HG03565 (cell line): ENCODE measurements at regions not wholly inside any gene's neighbourhood (a gene's known extent, or its start where the extent isn't known, plus 50 kb on each side); places are given as distances from the start of the nearest gene placed in this dataset.
"Not testable (repeated sequence)": the region's sequence is repeated elsewhere in the genome, so short reads cannot be mapped to it uniquely, and the experiment has no call there.

Source experiments
- ATAC-seq: cut with Tn5 transposase; IDR thresholded peaks from one replicate; pipeline ENCODE4 v1.9.1; 2021; ENCODE audit warnings: mild to moderate bottlenecking, moderate library complexity; ENCODE audit not compliant: unreplicated experiment

DNA sequence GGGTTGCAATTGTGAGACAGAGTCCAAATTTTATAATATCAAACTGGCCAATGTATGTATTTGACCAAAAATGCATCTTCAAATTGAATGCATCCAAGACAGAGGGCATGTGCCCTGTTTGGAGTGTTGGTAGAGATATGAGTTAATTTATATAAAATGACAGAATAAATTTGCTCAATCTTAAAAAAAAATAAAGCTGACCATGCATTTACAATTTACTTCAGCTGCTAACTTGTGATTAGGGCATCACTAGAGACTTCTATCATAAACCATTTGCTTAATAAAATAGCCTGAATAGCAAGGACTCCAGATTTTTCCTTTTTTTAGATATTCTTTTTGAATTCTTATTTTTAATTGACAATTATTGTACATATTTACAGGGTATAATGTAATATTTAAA, 1345.8 kb downstream of the CDH11 start:
- ATAC-seq: no peak

DNA sequence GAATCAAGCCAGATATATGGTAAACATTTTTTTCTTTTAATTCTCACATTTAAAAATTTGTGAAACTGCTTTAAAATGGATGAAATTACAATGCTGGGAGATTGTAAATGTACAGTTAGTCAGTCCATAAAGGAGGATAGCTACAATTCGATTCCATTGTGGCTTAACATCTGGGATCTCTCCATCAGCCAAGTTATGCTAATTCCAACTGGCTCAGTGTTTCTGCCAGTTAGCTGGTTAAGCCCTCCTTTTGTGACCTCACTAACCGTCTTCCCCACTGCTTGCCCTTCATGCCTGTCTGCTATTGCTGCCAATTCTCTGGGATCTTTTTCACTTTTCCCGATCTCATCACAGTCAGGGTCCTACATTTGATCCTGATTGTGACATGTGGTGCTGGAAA, 1347.6 kb downstream of the CDH11 start:
- ATAC-seq: no peak

DNA sequence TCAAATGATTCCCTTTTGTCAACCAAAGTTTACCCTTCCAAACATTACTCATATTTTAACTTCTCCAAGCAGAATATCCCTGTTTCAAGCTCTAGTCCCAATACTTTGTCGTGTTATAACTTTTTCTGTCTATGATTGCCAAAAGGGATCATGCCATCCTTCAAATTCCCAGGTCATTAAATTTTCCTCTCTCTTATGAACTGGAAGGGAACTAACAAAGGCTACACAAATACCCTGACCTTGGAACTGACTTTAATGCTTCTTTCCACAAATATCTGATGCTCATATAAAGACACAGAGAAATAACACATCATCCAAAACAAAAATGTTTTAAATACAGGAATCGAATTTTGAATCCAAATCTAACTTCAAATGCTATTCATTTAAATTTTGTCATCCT, 1352.7 kb downstream of the CDH11 start:
- no peak for ATAC-seq

DNA sequence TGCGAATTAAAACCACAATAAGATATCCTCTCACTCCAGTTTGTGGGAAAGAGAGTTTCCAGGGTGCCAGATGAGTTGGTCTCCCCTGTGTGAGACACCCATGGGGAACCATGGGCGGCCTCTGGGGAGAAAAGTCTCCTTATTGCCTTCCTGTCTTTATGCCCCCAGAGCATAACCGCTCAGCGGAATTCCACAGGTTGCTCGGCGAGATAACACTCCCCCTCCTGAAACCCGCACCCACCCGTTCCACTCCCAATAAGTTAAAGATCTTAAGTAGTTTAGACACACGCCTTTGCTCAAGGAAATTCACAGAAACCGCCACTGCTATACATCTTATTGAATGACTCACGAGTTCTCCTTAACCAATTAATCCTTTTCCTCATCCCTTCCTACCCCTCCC, 1361.6 kb downstream of the CDH11 start:
- ATAC-seq: not testable (repeated sequence)

DNA sequence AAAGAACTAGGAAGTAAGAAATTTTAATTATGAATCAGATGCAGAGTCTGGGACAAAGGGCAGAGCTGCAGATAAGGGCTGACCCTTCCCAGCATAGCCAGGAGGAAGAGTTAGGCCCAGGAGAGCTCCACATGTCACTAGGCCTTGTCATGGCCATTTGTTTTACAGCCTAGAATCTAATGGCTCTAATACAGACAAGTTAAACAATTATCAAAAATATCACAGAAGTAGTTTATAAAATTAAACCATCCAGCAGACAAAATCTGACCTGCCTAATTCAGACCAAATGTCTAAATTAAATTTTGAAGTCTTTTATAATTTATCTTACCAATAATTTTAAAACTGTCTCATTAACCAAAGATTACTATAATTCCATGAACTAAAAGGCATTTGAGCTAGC, 1369.5 kb downstream of the CDH11 start:
- no peak for ATAC-seq

DNA sequence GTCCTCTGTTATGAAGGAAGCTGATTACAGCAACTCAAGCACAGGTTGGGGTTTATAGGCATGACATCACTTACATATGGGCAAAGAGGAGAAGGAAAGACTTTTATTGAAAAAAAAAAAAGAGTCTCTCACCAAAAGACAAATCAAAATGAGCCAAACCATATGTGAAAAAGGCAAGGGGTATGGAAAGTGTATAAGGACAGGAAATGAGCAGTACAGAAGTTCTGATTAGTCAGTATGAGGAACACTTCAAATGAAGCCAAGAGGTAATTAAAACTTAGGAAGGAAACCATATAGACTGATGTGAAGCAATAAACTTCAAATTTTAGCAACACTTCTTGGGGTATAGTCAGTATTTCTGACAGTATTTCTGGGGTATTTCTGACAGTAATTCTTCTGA, 1372.6 kb downstream of the CDH11 start:
- no peak for ATAC-seq

DNA sequence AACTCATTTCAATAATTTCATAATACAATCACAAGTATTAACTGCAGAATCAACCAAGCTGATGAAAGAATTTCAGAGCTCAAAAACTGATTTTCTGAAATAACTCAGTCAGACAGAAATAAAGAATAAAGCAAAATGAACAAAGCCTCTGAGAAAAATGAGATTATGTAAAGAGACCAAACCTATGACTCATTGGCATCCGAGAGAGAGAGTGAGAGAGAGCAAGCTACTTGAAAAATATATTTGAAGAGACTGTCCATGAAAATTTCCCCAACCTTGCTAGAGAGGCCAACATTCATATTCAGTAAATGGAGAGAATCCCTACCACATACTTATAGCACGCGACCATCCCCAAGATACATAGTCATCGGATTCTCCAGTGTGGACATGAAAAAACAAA, 1376.4 kb downstream of the CDH11 start:
- no peak for ATAC-seq

DNA sequence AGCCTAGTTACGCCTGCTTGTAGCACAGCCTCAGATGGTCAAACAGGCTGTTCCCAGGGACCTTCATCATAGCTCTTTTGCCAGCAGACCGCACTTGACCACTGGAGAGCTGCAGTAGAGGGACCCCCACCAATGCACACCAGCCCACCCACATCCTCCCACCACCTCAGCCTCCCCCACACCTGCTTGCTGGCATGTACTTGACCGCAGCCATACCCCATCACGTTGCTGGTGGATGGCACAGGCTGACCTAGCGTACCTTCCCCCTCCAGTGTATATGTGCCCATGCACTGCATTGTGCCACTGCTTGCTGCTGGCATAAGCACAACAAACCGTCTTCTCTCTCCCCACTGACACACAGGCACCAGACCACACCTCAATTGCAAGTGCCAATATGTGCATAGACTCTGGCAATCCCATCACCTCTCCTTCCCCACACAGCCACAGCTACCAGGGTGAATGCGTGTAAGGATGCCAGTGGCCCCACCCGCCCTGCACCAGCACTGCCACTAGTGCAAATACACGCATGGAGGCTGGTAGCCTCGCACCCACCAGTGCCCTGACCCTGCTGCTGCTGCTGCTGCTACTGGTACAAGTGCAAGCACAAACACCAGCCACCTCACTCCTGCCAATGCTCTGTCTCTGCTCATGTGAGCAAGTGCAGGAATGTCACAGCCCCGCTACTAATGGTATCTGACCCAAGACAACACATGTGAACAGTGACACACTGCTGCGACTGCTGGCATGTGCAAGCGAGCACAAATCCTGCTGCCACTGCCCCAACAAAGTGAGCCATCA, 1377.6 kb downstream of the CDH11 start:
- ATAC-seq: no peak

DNA sequence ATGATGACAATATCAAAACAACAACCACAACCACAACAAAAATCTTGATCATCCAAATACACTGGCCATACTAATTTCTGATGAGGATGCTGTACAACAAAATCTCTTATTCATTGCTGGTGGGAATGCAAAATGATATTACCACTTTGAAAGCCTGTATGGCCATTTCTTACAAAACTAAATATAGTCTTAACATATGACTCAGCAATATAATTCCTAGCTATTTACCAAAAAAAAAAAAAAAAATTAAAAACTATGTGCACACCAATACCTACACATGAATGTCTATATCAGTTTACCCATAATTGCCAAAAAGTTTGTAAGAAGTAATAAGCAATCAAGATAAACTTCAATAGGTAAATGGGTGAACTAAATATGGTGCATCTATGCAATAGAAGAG, 1379.7 kb downstream of the CDH11 start:
- no peak for ATAC-seq

DNA sequence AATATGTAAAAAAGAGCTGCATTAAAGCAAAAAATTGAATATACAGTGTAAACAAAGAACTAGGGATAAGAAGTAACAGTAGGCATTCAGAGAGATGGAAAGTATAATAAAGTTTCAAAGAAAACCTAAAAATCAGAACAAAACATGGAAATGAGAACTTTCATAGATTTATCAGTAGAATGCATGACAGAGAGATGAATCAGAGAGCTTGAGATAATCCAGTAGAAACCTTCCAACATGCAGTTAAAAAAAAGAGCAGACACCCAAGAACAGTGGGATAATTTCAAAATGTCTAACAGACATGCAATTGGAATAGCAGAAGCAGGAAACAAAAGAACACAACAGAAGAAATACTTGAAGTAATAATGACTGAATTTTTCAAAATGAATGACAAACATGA, 1384.2 kb downstream of the CDH11 start:
- no peak for ATAC-seq

DNA sequence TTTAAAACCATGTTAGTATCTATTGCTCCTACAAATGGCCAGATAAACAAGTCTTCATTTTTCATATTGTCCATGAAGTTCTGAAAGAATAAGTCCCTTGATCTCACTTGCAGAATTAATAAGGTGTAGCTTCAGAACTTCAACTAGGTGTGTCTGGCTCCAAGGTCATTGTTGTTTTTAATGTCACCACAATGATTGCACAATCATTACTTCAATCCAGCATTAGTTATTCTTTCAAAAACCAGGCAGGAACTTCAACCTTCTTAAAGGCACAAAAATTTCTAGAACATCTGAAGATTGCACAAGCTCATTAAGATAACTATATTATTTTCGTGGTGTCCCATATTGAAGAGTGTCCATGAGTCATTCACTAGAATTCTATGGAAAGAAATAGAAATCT, 1386.4 kb downstream of the CDH11 start:
- no peak for ATAC-seq

DNA sequence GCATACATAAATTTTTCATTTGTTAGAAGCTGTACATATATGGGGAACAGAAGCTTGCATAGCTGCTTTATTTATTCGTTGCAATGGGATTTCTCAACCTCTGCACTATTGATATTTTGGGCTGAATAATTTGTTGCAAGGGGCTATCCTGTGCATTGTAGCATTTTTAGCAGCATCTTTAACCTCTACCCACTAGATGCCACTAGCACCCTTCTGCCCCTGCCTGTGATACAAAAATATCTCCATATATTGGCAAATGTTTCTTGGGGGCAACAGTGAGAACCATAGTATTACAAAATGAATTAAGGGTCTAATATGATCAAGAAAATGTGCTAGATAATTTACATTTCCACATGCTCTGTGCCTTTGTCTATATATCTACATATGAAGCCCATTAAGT, 1401.0 kb downstream of the CDH11 start:
- no peak for ATAC-seq

DNA sequence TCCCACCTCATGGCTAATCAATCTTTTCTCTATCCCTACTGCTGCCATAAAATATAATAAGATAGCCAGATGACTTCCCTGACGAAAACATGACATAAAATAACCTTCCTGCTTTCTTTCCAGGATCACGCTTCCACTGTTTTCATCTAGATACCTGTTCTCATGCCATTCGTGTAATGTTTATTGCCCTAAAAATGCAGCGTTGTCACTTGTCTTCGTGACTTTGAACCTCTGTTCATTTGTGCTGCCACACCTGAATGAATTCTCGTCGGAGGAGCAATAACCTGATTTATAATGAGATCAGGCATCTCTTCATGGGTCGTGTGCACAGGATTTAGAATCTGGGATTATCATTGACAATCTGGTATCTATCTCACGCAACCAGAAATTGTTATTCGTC, 1401.9 kb downstream of the CDH11 start:
- no peak for ATAC-seq

DNA sequence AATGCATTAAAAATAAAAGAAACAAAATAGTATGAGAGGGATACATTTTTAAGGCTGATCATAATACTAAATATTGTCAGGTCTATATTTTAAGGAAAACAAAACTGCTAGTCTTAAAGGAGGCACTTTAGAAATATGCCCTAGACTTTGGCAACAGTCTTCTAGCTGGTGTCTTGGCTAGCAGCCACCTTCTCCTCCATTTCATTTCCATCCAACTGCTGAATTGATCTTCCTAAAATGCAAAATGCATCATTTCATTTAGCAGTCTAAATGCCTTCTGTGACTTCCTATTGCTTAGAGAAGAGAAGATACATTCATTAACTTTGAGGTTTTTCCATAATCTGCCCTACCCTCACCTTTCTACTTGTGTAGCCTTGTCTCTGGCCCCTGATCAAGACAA, 1404.1 kb downstream of the CDH11 start:
- ATAC-seq: no peak

DNA sequence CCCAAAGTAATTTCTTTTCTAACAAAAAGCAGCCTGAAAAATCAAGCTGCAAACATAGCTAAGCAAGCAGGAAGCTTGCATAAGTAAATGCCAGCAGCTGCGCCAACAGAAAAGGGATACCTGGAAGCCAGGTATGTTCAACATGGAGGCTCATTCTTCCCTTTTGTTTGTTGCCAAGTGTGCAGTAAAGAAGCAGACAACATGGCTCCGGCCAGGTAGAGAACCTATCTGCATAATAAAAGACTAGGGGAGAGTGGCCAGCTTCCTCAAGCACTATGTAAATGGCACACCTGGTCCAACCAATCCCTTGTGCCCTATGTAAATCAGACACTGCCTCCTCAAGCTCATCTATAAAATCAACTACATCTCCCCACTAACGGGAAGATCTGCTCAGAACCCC, 1407.0 kb downstream of the CDH11 start:
- ATAC-seq: no peak

DNA sequence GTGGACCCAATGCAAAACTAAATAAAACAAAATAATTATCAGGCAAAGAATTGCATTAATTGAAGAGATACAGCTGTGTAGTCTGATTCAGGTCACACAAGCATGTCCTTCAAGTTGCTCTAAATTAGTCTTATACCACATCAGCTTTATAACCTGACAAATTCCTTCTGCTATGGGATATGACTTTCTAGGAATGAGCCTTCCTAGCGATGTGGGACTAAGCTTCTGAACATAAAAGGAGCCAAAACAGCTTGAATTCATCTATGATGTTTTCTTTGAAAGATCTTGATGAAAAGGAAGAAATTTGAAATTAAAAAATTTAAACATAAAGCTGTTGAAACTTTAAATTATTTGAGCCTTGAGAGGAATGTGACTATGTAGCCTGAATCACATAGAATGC, 1409.1 kb downstream of the CDH11 start:
- ATAC-seq: no peak

DNA sequence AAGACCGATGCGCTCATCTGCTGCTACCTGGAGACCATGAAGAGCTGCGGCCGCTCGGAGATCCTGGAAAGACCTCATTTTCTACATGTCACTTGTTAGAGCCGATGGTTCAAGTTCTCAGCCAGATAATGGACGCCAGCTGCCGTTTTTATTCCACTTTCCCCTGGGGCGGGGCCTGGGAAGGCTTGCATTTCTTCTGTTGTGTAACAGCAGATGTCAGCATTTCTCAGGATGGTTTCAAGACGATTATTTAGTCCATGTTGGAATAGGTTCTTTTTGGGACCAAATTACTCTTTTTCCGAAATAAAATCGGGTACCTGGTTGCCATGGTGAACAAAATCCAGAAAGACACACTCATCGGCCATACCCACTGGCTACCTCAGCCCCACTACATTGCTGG, 1418.3 kb downstream of the CDH11 start:
- ATAC-seq: no peak

DNA sequence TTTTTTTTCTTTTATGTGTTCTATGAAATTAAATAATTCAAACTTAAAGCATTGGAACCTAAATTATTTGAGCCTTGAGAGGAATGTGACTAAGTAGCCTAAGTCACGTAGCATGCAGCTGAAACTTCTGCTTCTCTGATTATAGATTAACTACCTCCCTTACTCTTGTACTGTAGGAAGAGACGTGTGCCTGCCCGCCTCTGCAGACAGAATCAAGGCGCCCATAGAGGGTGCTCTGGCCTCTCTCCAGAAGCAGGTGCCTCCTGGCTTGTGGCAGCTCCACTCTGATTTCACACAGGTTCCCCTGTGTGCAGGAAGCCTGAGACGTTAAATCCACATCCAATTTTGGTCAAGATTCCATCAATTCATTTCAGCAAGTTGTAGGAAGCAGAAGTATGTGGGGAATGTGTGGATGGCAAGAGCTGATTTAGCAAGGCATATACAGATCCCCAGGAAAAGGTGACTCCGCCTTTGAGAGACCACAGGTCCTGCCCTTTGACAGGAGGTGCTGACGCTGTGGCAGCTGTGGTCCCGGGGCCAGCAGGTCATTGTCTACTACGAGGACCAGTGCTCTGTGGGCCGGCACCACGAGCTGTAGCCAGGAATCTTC, 1418.8 kb downstream of the CDH11 start:
- no peak for ATAC-seq

DNA sequence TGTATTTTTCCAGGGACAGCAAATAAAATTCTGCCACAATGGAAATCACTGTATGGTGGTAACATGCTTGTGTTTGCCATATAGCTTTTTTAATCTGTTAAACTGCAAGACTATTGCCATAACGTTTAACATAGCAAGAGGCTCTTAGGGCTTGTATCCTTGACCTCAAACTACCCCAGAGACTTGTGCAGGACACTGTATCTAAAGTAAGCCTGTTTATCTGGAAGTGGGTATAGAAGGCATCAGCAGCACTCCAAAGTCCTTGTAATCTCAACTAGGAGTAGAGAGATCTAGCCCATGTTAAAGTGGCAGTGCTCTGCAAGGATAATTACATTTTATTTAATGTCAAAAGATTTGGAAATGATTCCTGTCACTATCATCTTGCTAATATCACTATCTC, 1424.1 kb downstream of the CDH11 start:
- ATAC-seq: no peak

DNA sequence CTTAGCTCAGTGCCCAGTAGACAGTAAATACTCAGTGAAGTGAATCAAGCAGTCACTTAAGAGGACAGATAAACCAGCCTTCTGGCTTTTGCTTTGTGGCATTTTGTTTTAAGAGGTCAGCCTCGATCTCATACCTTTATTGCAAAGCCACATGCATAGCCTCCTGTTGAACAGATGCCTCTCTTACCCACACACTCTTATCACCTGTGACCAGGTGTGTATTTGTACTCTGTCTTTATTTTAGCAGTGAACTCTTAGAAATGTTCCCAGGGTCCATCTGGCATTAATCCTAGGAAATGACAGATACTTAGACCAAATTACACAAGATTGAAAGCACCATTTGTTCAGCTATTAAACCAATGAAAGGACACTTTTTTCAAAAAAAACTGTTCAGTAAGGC, 1426.5 kb downstream of the CDH11 start:
- ATAC-seq: no peak

DNA sequence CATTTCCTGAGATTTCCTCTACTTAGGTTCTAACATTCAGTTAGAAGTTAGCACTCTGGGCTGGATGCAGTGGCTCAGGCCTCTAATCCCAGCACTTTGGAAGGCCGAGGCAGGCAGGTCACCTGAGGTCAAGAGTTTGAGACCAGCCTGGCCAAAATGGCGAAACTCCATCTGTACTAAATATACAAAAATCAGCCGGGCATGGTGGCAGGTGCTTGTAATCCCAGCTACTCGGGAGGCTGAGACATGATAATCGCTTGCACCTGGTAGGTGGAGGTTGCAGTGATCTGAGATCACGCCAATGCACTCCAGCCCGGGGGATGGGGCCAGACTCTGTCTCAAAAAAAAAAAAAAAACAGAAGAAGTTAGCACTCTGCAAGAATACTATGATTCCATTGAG, 1430.9 kb downstream of the CDH11 start:
- ATAC-seq: no peak

DNA sequence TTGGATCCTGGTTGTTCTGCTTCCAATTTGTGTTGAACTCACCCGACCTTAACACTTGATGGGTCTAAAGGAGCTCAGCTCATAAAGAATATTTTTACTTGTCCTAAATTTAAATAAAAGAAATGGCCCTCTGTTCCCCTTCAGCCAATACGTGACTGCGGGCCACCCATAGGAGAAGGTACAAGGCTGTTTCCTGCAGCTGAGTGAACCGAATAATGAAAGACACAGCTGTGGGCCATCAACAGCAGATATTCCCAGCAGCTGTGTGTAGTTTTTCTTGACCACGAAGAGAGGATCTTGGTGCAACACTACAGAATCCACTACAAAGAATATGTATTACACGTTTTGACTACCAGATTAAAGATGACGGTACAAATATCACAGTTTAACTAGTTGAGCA, 1431.6 kb downstream of the CDH11 start:
- ATAC-seq: no peak

DNA sequence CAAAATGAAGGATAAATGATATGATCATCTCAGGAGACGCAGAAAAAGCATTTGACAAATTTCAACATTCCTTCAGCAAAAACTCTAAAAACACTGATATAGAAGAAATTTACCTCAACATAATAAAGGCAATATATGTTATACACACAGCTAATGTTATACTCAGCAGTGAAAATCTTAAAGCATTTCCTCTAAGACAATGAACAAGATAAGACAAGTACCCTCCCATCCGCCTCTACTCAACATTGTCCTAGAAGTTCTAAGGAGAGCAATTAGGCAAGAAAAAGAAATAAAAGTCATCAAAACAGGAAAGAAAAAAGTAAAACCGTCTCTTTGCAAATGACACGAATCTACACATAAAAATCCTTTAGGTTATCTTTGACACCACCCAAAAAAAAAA, 1432.8 kb downstream of the CDH11 start:
- ATAC-seq: no peak
